Peyer's patch (tissue), 4 donors: ENCODE measurements at regions not wholly inside any gene's neighbourhood (a gene's known extent, or its start where the extent isn't known, plus 50 kb on each side); places are given as distances from the start of the nearest gene placed in this dataset.

ENCODE experiments used
- CTCF ChIP-seq, 6 experiments: fragments of 450-650 bp in 4 of 6; fragments of 200-600 bp in 2 of 6; sonication (generic) in 1 of 6; IDR thresholded peaks; one replicate each; pipeline ENCODE4 v1.5.1; 2017 to 2019; ENCODE audit warnings: antibody characterized with exemption in 6 of 6, mild to moderate bottlenecking in 3 of 6, moderate library complexity in 1 of 6
- POLR2A ChIP-seq, 2 donors: fragments of 450-650 bp; IDR thresholded peaks; one replicate each; pipeline ENCODE4 v1.5.1; 2017; ENCODE audit warnings: antibody characterized with exemption in 2 of 2, mild to moderate bottlenecking in 2 of 2, moderate library complexity in 2 of 2

GRCh38 chr1:177857285-177857684, 112.6 kb downstream of the SEC16B start:
- TF ChIP-seq CTCF (IDR thresholded peaks at IDR 0.05): no peak
- no peak for TF ChIP-seq POLR2A (IDR thresholded peaks at IDR 0.05)
